Progenitor cell of endocrine pancreas (in vitro differentiated cells): ENCODE measurements at regions not wholly inside any gene's neighbourhood (a gene's known extent, or its start where the extent isn't known, plus 50 kb on each side); places are given as distances from the start of the nearest gene placed in this dataset.

Source experiments
- DNase-seq: peaks from one replicate; pipeline ENCODE4 v3.0.0; 2021; ENCODE audit warnings: low spot score; ENCODE audit not compliant: unreplicated experiment
- H3K27ac Mint-ChIP-seq: 2 replicates; pipeline ENCODE4 v1.8.0; 2021; ENCODE audit warnings: mild to moderate bottlenecking, moderate library complexity, mixed read lengths
- H3K27me3 Mint-ChIP-seq: 2 replicates; pipeline ENCODE4 v1.8.0; 2021; ENCODE audit warnings: mixed read lengths
- H3K36me3 Mint-ChIP-seq: 2 replicates; pipeline ENCODE4 v1.8.0; 2022; ENCODE audit warnings: mixed read lengths; ENCODE audit not compliant: insufficient read depth
- H3K4me1 Mint-ChIP-seq: 2 replicates; pipeline ENCODE4 v1.8.0; 2021; ENCODE audit warnings: low read depth, mixed read lengths
- H3K4me3 Mint-ChIP-seq: 2 replicates; pipeline ENCODE4 v1.8.0; 2021; ENCODE audit warnings: low read depth, mild to moderate bottlenecking, moderate library complexity, mixed read lengths
- H3K9me3 Mint-ChIP-seq: 2 replicates; pipeline ENCODE4 v1.8.0; 2021; ENCODE audit warnings: low read depth, mixed read lengths
- CTCF ChIP-seq: fragments of 200-600 bp; sonication (generic); IDR thresholded peaks from one replicate; pipeline ENCODE4 v1.5.0; 2021; ENCODE audit warnings: antibody characterized with exemption, mild to moderate bottlenecking; ENCODE audit not compliant: unreplicated experiment

DNA sequence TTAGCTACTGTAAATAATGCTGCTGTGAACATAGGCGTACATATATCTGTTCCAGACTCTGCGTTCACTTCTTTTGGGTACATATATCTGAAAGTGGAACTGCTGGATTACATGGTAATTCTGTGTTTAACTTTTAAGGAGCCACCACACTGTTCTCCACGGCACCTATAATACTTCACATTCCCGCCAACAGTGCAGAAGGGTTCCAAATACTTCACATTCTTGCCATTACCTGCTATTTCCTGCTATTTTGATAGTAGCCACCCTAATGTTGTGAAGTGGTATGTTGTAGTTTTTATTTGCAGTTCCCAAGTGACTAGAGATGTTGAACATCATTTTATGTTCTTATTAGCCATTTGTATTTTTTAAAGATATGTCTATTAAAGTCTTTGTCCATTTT is 377.4 kb upstream of the SLC10A2 start:
- H3K4me1 Mint-ChIP-seq: no peaks in the 10 kb centered on the region
- no peaks in the 10 kb centered on the region for H3K27me3 Mint-ChIP-seq
- H3K27ac Mint-ChIP-seq: no peak overlapping the region
- H3K36me3 Mint-ChIP-seq: no peaks in the 10 kb centered on the region
- no peak overlapping the region for H3K4me3 Mint-ChIP-seq
- no peak for DNase-seq
- TF ChIP-seq CTCF: no peak
- no peaks in the 10 kb centered on the region for H3K9me3 Mint-ChIP-seq

GRCh38 chr13:103437651-103438050 is 371.4 kb upstream of the SLC10A2 start:
- H3K36me3 Mint-ChIP-seq: no peaks in the 10 kb centered on the region
- H3K27ac Mint-ChIP-seq: no peak overlapping the region
- no peak overlapping the region for H3K4me3 Mint-ChIP-seq
- DNase-seq: no peak
- no peaks in the 10 kb centered on the region for H3K27me3 Mint-ChIP-seq
- no peaks in the 10 kb centered on the region for H3K4me1 Mint-ChIP-seq
- no peaks in the 10 kb centered on the region for H3K9me3 Mint-ChIP-seq
- TF ChIP-seq CTCF: no peak

- Mint-ChIP-seq H3K27me3 (no peaks in the 10 kb centered on the region), H3K9me3 (no peaks in the 10 kb centered on the region), H3K27ac (no peak overlapping the region), H3K4me3 (no peak overlapping the region), H3K36me3 (no peaks in the 10 kb centered on the region), H3K4me1 (no peaks in the 10 kb centered on the region)
- DNase-seq: no peak
- no peak for TF ChIP-seq CTCF
Measured at GRCh38 chr13:103436057-103436654, 369.9 kb upstream of the SLC10A2 start.

DNA sequence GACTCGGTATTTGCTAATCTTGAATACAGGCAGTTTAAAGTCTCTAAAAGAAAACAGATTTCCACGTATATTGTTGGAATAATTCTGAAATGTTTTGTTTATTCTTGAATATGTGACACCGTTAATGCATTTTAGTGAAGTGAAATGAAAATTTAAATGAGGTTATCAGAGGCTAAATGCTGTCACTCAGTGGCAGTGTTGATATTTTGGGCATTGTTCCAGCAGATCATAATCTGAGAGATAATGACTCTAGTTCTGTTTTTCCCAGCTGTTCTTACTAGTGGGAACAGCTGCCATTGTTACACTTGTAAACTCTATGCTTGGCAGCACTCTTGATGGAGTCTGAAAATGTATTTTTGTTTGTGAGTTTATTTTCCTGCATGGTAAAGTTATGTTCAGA is 365.6 kb upstream of the SLC10A2 start:
- Mint-ChIP-seq H3K4me1 (no peaks in the 10 kb centered on the region), H3K27ac (no peak overlapping the region), H3K9me3 (peaks cover 5% of the 10 kb centered on the region), H3K4me3 (no peak overlapping the region), H3K36me3 (no peaks in the 10 kb centered on the region), H3K27me3 (no peaks in the 10 kb centered on the region)
- DNase-seq: no peak
- TF ChIP-seq CTCF: no peak

DNA sequence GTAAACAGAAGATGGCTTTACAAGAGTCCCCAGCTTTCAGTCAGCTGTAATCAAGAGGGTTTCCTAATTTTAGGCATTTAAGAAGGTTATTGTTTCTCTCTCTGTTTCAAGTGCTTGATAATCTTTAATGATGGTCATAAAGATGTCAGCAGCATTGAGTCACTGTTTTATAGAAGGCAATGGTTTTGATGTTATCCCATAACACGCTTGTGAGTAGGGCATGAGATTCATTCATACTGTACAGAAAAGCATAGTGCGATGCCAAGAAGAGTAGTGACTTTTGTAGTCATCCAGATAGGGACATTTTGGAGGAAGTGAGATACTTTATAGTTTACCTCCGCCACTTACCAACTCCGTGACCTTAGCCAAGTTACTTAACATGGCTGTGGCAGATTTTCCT is 364.2 kb upstream of the SLC10A2 start:
- no peaks in the 10 kb centered on the region for H3K4me1 Mint-ChIP-seq
- no peaks in the 10 kb centered on the region for H3K27me3 Mint-ChIP-seq
- no peak overlapping the region for H3K27ac Mint-ChIP-seq
- H3K9me3 Mint-ChIP-seq: peaks cover 5% of the 10 kb centered on the region
- no peaks in the 10 kb centered on the region for H3K36me3 Mint-ChIP-seq
- H3K4me3 Mint-ChIP-seq: no peak overlapping the region
- TF ChIP-seq CTCF: no peak
- no peak for DNase-seq
